Panc1 (cell line): ENCODE measurements at regions not wholly inside any gene's neighbourhood (a gene's known extent, or its start where the extent isn't known, plus 50 kb on each side); places are given as distances from the start of the nearest gene placed in this dataset.

Source experiments
- CTCF ChIP-seq: fragments of 450-650 bp; IDR thresholded peaks from 2 replicates; pipeline ENCODE4 v1.5.1; 2017; ENCODE audit warnings: mild to moderate bottlenecking
- POLR2AphosphoS5 ChIP-seq: IDR thresholded peaks from 2 replicates; pipeline ENCODE4 v1.6.1; 2012; ENCODE audit warnings: mild to moderate bottlenecking, low read depth, low read length, moderate library complexity
- TF ChIP-seq, protein P1 (sequence below), 2 experiments: IDR thresholded peaks; 2 replicates each; pipeline ENCODE4 v1.6.1; 2011 to 2012; ENCODE audit warnings: low read depth in 2 of 2, control low read depth in 1 of 2, low read length in 1 of 2, mild to moderate bottlenecking in 1 of 2, moderate library complexity in 1 of 2; ENCODE audit not compliant: insufficient read depth in 1 of 2

GRCh38 chr11:98507208-98507607 lies 513.5 kb upstream of the CNTN5 start:
- TF ChIP-seq CTCF (no peak), POLR2AphosphoS5 (no peak)
- TF ChIP-seq, protein P1, sequence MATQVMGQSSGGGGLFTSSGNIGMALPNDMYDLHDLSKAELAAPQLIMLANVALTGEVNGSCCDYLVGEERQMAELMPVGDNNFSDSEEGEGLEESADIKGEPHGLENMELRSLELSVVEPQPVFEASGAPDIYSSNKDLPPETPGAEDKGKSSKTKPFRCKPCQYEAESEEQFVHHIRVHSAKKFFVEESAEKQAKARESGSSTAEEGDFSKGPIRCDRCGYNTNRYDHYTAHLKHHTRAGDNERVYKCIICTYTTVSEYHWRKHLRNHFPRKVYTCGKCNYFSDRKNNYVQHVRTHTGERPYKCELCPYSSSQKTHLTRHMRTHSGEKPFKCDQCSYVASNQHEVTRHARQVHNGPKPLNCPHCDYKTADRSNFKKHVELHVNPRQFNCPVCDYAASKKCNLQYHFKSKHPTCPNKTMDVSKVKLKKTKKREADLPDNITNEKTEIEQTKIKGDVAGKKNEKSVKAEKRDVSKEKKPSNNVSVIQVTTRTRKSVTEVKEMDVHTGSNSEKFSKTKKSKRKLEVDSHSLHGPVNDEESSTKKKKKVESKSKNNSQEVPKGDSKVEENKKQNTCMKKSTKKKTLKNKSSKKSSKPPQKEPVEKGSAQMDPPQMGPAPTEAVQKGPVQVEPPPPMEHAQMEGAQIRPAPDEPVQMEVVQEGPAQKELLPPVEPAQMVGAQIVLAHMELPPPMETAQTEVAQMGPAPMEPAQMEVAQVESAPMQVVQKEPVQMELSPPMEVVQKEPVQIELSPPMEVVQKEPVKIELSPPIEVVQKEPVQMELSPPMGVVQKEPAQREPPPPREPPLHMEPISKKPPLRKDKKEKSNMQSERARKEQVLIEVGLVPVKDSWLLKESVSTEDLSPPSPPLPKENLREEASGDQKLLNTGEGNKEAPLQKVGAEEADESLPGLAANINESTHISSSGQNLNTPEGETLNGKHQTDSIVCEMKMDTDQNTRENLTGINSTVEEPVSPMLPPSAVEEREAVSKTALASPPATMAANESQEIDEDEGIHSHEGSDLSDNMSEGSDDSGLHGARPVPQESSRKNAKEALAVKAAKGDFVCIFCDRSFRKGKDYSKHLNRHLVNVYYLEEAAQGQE (IDR thresholded peaks at IDR 0.05; ENCODE audit: insufficient read depth in 1 of 2, low read depth in 2 of 2, low read length in 1 of 2), result no peak
